ENCODE measurements at regions not wholly inside any gene's neighbourhood (a gene's known extent, or its start where the extent isn't known, plus 50 kb on each side); places are given as distances from the start of the nearest gene placed in this dataset.

DNA sequence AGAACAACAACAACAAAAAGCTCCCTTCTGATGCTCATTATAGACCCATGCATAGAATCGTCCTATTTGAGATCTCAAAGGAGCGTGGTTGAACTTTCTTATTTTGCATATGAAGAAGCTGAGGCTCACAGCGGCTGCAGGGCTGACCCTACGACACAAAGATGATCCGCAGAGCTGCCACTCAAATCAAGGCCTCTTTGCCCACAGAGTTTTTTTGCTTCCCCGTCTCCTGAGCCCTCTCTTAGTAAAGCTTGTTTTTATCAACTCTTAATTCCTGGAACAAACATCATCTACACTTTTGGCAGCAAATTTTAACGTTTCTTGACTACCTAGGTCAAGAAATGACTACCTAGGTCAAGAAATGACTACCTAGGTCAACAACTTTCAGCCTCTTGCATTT lies 73.7 kb downstream of the C16orf95 start:
- WGBS: 78% methylated on average over 7 of the region's 7 CpGs

GRCh38 chr16:87244636-87245197 lies 72.5 kb downstream of the C16orf95 start:
- H3K4ac ChIP-seq (ENCODE audit: low read depth in 1 of 2, low read length in 2 of 2): no peak overlapping the region
- no peak overlapping the region for H3K27ac ChIP-seq (ENCODE audit: low read length, poor library complexity, severe bottlenecking)
- DNase-seq: no peak
- H2AK5ac ChIP-seq (ENCODE audit: low read length, severe bottlenecking): no peak overlapping the region
- no peak overlapping the region for H4K91ac ChIP-seq (ENCODE audit: low read length)
- no peaks in the 10 kb centered on the region for H3K4me1 ChIP-seq (ENCODE audit: control insufficient read depth, insufficient read depth, low read depth, low read length)
- no peaks in the 10 kb centered on the region for H3K36me3 ChIP-seq (ENCODE audit: control insufficient read depth in 1 of 2, insufficient read depth in 2 of 2, low read depth in 1 of 2, low read length in 2 of 2)
- H3K79me1 ChIP-seq (replicated peaks; ENCODE audit: low read length, poor library complexity, severe bottlenecking): no peaks in the 10 kb centered on the region
- H3K9ac ChIP-seq (ENCODE audit: low read length): no peak overlapping the region
- peaks cover 4 to 49% of the 10 kb centered on the region in 2 experiments for H3K27me3 ChIP-seq (ENCODE audit: control insufficient read depth in 1 of 2, insufficient read depth in 1 of 2, low read length in 2 of 2)
- H3K18ac ChIP-seq (ENCODE audit: low read depth in 1 of 2, low read length in 2 of 2): no peak overlapping the region
- H3K14ac ChIP-seq (ENCODE audit: low read length in 2 of 2): no peak overlapping the region
- 77% methylated on average over 7 of the region's 7 CpGs for WGBS
- no peak overlapping the region for H3K4me3 ChIP-seq (ENCODE audit: insufficient read depth in 1 of 2, low read depth in 1 of 2, low read length in 2 of 2)
- H3K4me2 ChIP-seq (ENCODE audit: low read length, poor library complexity, severe bottlenecking): no peak overlapping the region
- no peak overlapping the region for H2BK120ac ChIP-seq (ENCODE audit: low read depth, low read length)
- H2AFZ ChIP-seq (ENCODE audit: low read depth, low read length): no peak overlapping the region
- H4K8ac ChIP-seq (ENCODE audit: low read length): no peak overlapping the region
- H2BK5ac ChIP-seq (ENCODE audit: low read depth, low read length, poor library complexity, severe bottlenecking): no peak overlapping the region
- H3K9me3 ChIP-seq (ENCODE audit: control insufficient read depth, low read length): no peaks in the 10 kb centered on the region
- no peak overlapping the region for H3K23ac ChIP-seq (ENCODE audit: low read length in 2 of 2)
- no peak overlapping the region for H2BK12ac ChIP-seq (ENCODE audit: low read length in 2 of 2)
- no peak overlapping the region for H2BK15ac ChIP-seq (ENCODE audit: low read depth, poor library complexity, severe bottlenecking)

More for the DNA sequence above, 73.7 kb downstream of the C16orf95 start:
- H3K23ac ChIP-seq (ENCODE audit: low read length in 2 of 2): no peak overlapping the region
- H2BK15ac ChIP-seq (ENCODE audit: low read depth, poor library complexity, severe bottlenecking): no peak overlapping the region
- H3K9me3 ChIP-seq (ENCODE audit: control insufficient read depth, low read length): no peaks in the 10 kb centered on the region
- no peak overlapping the region for H2BK12ac ChIP-seq (ENCODE audit: low read length in 2 of 2)
- no peak overlapping the region for H3K27ac ChIP-seq (ENCODE audit: low read length, poor library complexity, severe bottlenecking)
- no peak overlapping the region for H3K4ac ChIP-seq (ENCODE audit: low read depth in 1 of 2, low read length in 2 of 2)
- no peaks in the 10 kb centered on the region for H3K36me3 ChIP-seq (ENCODE audit: control insufficient read depth in 1 of 2, insufficient read depth in 2 of 2, low read depth in 1 of 2, low read length in 2 of 2)
- no peak for DNase-seq
- no peak overlapping the region for H2BK5ac ChIP-seq (ENCODE audit: low read depth, low read length, poor library complexity, severe bottlenecking)
- no peaks in the 10 kb centered on the region for H3K79me1 ChIP-seq (replicated peaks; ENCODE audit: low read length, poor library complexity, severe bottlenecking)
- H3K4me3 ChIP-seq (ENCODE audit: insufficient read depth in 1 of 2, low read depth in 1 of 2, low read length in 2 of 2): no peak overlapping the region
- no peak overlapping the region for H2AFZ ChIP-seq (ENCODE audit: low read depth, low read length)
- no peak overlapping the region for H3K18ac ChIP-seq (ENCODE audit: low read depth in 1 of 2, low read length in 2 of 2)
- no peak overlapping the region for H3K14ac ChIP-seq (ENCODE audit: low read length in 2 of 2)
- no peak overlapping the region for H4K8ac ChIP-seq (ENCODE audit: low read length)
- H4K91ac ChIP-seq (ENCODE audit: low read length): no peak overlapping the region
- no peak overlapping the region for H3K9ac ChIP-seq (ENCODE audit: low read length)
- H3K27me3 ChIP-seq (ENCODE audit: control insufficient read depth in 1 of 2, insufficient read depth in 1 of 2, low read length in 2 of 2): peaks cover 4 to 42% of the 10 kb centered on the region in 2 experiments
- H3K4me1 ChIP-seq (ENCODE audit: control insufficient read depth, insufficient read depth, low read depth, low read length): no peaks in the 10 kb centered on the region
- no peak overlapping the region for H3K4me2 ChIP-seq (ENCODE audit: low read length, poor library complexity, severe bottlenecking)
- H2BK120ac ChIP-seq (ENCODE audit: low read depth, low read length): no peak overlapping the region
- H2AK5ac ChIP-seq (ENCODE audit: low read length, severe bottlenecking): no peak overlapping the region

DNA sequence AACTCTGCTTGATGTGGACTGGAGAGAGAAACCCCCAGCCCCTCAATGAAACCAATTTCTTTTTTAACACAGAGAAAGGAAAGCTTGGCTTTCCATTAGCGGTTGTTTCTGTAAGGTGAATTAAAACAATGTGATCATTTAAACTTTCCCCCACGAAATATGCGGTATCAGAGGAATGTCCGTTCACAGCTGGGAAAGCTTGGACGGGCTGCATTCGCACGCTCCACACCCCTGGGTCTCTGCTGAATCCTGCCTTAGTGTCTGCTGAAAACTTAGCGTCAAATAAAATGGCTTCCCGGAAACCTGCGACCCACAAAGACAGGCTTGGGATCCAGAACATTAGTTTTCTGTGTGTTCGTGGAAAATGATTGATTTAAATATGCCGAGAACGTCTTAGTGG lies 71.7 kb downstream of the C16orf95 start:
- WGBS: 96% methylated on average over 13 of the region's 13 CpGs
- no peak for DNase-seq
- H3K4me1 ChIP-seq (ENCODE audit: control insufficient read depth, insufficient read depth, low read depth, low read length): no peaks in the 10 kb centered on the region

GRCh38 chr16:87246269-87247065 lies 70.7 kb downstream of the C16orf95 start:
- Histone ChIP-seq H3K23ac (ENCODE audit: low read length in 2 of 2) (no peak overlapping the region), H3K4me1 (ENCODE audit: control insufficient read depth, insufficient read depth, low read depth, low read length) (no peaks in the 10 kb centered on the region), H3K27me3 (ENCODE audit: control insufficient read depth in 1 of 2, insufficient read depth in 1 of 2, low read length in 2 of 2) (peaks cover 4 to 43% of the 10 kb centered on the region in 2 experiments), H3K14ac (ENCODE audit: low read length in 2 of 2) (peak overlapping the region in 1 of 2 experiments; percentile 71), H2BK120ac (ENCODE audit: low read depth, low read length) (no peak overlapping the region), H3K4ac (ENCODE audit: low read depth in 1 of 2, low read length in 2 of 2) (no peak overlapping the region), H2BK15ac (ENCODE audit: low read depth, poor library complexity, severe bottlenecking) (no peak overlapping the region), H2BK12ac (ENCODE audit: low read length in 2 of 2) (no peak overlapping the region), H3K27ac (ENCODE audit: low read length, poor library complexity, severe bottlenecking) (no peak overlapping the region), H3K36me3 (ENCODE audit: control insufficient read depth in 1 of 2, insufficient read depth in 2 of 2, low read depth in 1 of 2, low read length in 2 of 2) (no peaks in the 10 kb centered on the region), H2AFZ (ENCODE audit: low read depth, low read length) (no peak overlapping the region), H3K4me3 (ENCODE audit: insufficient read depth in 1 of 2, low read depth in 1 of 2, low read length in 2 of 2) (no peak overlapping the region), H2AK5ac (ENCODE audit: low read length, severe bottlenecking) (no peak overlapping the region), H2BK5ac (ENCODE audit: low read depth, low read length, poor library complexity, severe bottlenecking) (no peak overlapping the region), H4K8ac (ENCODE audit: low read length) (no peak overlapping the region), H3K9me3 (ENCODE audit: control insufficient read depth, low read length) (no peaks in the 10 kb centered on the region), H3K18ac (ENCODE audit: low read depth in 1 of 2, low read length in 2 of 2) (no peak overlapping the region), H4K91ac (ENCODE audit: low read length) (no peak overlapping the region), H3K9ac (ENCODE audit: low read length) (no peak overlapping the region), H3K79me1 (replicated peaks; ENCODE audit: low read length, poor library complexity, severe bottlenecking) (no peaks in the 10 kb centered on the region), H3K4me2 (ENCODE audit: low read length, poor library complexity, severe bottlenecking) (no peak overlapping the region)
- no peak for DNase-seq
- 89% methylated on average over 14 of the region's 14 CpGs for WGBS

More for the DNA sequence above, 71.7 kb downstream of the C16orf95 start:
- Histone ChIP-seq H2AFZ (ENCODE audit: low read depth, low read length) (no peak overlapping the region), H3K4ac (ENCODE audit: low read depth in 1 of 2, low read length in 2 of 2) (no peak overlapping the region), H3K36me3 (ENCODE audit: control insufficient read depth in 1 of 2, insufficient read depth in 2 of 2, low read depth in 1 of 2, low read length in 2 of 2) (no peaks in the 10 kb centered on the region), H3K4me2 (ENCODE audit: low read length, poor library complexity, severe bottlenecking) (no peak overlapping the region), H2BK15ac (ENCODE audit: low read depth, poor library complexity, severe bottlenecking) (no peak overlapping the region), H3K18ac (ENCODE audit: low read depth in 1 of 2, low read length in 2 of 2) (no peak overlapping the region), H4K8ac (ENCODE audit: low read length) (no peak overlapping the region), H2BK120ac (ENCODE audit: low read depth, low read length) (no peak overlapping the region), H3K27ac (ENCODE audit: low read length, poor library complexity, severe bottlenecking) (no peak overlapping the region), H3K14ac (ENCODE audit: low read length in 2 of 2) (no peak overlapping the region), H3K9ac (ENCODE audit: low read length) (no peak overlapping the region), H4K91ac (ENCODE audit: low read length) (no peak overlapping the region), H3K79me1 (replicated peaks; ENCODE audit: low read length, poor library complexity, severe bottlenecking) (no peaks in the 10 kb centered on the region), H3K23ac (ENCODE audit: low read length in 2 of 2) (no peak overlapping the region), H2BK12ac (ENCODE audit: low read length in 2 of 2) (no peak overlapping the region), H3K4me3 (ENCODE audit: insufficient read depth in 1 of 2, low read depth in 1 of 2, low read length in 2 of 2) (no peak overlapping the region), H3K9me3 (ENCODE audit: control insufficient read depth, low read length) (no peaks in the 10 kb centered on the region), H2AK5ac (ENCODE audit: low read length, severe bottlenecking) (no peak overlapping the region), H2BK5ac (ENCODE audit: low read depth, low read length, poor library complexity, severe bottlenecking) (no peak overlapping the region), H3K27me3 (ENCODE audit: control insufficient read depth in 1 of 2, insufficient read depth in 1 of 2, low read length in 2 of 2) (peaks cover 4 to 45% of the 10 kb centered on the region in 2 experiments)

All from mesenchymal stem cell (in vitro differentiated cells and primary cell).